Activated CD4-positive, alpha-beta T cell treated with anti-CD3 and anti-CD28 coated beads, Interleukin-2, amount 50 U/mL, for 48 hours (primary cell): ENCODE measurements at regions not wholly inside any gene's neighbourhood (a gene's known extent, or its start where the extent isn't known, plus 50 kb on each side); places are given as distances from the start of the nearest gene placed in this dataset.
"Not testable (repeated sequence)": the region's sequence is repeated elsewhere in the genome, so short reads cannot be mapped to it uniquely, and the experiment has no call there.

Experiments used
- DNase-seq, 2 experiments: peaks; one replicate each; pipeline ENCODE4 v3.0.0-alpha.2; 2020

GRCh38 chr2:22027345-22028005 is 903.7 kb downstream of the TDRD15 start:
- DNase-seq = no peak

GRCh38 chr2:22035361-22035830 is 911.6 kb downstream of the TDRD15 start:
- DNase-seq = no peak

- no peak for DNase-seq
Observed at GRCh38 chr2:22037274-22037673, 913.5 kb downstream of the TDRD15 start.

- DNase-seq = no peak
Observed at GRCh38 chr2:22043784-22044183, 920.0 kb downstream of the TDRD15 start.

- no peak for DNase-seq
Observed at GRCh38 chr2:22055784-22056620, 932.2 kb downstream of the TDRD15 start.

GRCh38 chr2:22056621-22057132 is 932.9 kb downstream of the TDRD15 start:
- no peak for DNase-seq

GRCh38 chr2:22062679-22063078 is 938.9 kb downstream of the TDRD15 start:
- DNase-seq = no peak

- no peak for DNase-seq
Observed at GRCh38 chr2:22076454-22076853, 952.7 kb downstream of the TDRD15 start.

GRCh38 chr2:22078701-22079100 is 954.9 kb downstream of the TDRD15 start:
- DNase-seq = no peak

- DNase-seq = no peak
Observed at GRCh38 chr2:22079583-22079982, 955.8 kb downstream of the TDRD15 start.

- DNase-seq = no peak
Observed at GRCh38 chr2:22086726-22087125, 963.0 kb downstream of the TDRD15 start.

GRCh38 chr2:22103617-22104016 is 979.8 kb downstream of the TDRD15 start:
- not testable (repeated sequence) for DNase-seq

GRCh38 chr2:22110244-22110651 is 986.5 kb downstream of the TDRD15 start:
- DNase-seq = no peak

GRCh38 chr2:22124003-22124402 is 1000.2 kb downstream of the TDRD15 start:
- DNase-seq = no peak

GRCh38 chr2:22126106-22126505 is 1002.3 kb downstream of the TDRD15 start:
- DNase-seq = no peak

- DNase-seq = no peak
Observed at GRCh38 chr2:22126978-22127377, 1003.2 kb downstream of the TDRD15 start.

GRCh38 chr2:22134421-22134820 is 1010.7 kb downstream of the TDRD15 start:
- no peak for DNase-seq

- no peak for DNase-seq
Observed at GRCh38 chr2:22136446-22136845, 1012.7 kb downstream of the TDRD15 start.

GRCh38 chr2:22143840-22144239 is 1020.1 kb downstream of the TDRD15 start:
- no peak for DNase-seq

- no peak for DNase-seq
Observed at GRCh38 chr2:22153931-22154613, 1030.3 kb downstream of the TDRD15 start.

- DNase-seq = not testable (repeated sequence)
Observed at GRCh38 chr2:22156661-22157060, 1032.9 kb downstream of the TDRD15 start.

GRCh38 chr2:22167256-22167655 is 1043.5 kb downstream of the TDRD15 start:
- DNase-seq = no peak

- DNase-seq = no peak
Observed at GRCh38 chr2:22175003-22175402, 1051.2 kb downstream of the TDRD15 start.
